Mesodermal cell (in vitro differentiated cells): ENCODE measurements at regions not wholly inside any gene's neighbourhood (a gene's known extent, or its start where the extent isn't known, plus 50 kb on each side); places are given as distances from the start of the nearest gene placed in this dataset.

ENCODE experiments used
- H3K27ac ChIP-seq: 2 replicates; pipeline ENCODE4 v1.7.0; 2013; ENCODE audit warnings: mild to moderate bottlenecking, low read depth, low read length, moderate library complexity; ENCODE audit not compliant: severe bottlenecking
- H3K36me3 ChIP-seq: 2 replicates; pipeline ENCODE4 v1.7.1; 2013; ENCODE audit warnings: mild to moderate bottlenecking, low read length, moderate library complexity; ENCODE audit not compliant: control insufficient read depth, insufficient read depth
- H3K4me1 ChIP-seq: one replicate; pipeline ENCODE4 v1.7.1; 2013; ENCODE audit warnings: mild to moderate bottlenecking, low read length; ENCODE audit not compliant: insufficient read depth, control insufficient read depth, poor library complexity, severe bottlenecking
- H3K4me3 ChIP-seq: 2 replicates; pipeline ENCODE4 v1.7.0; 2013; ENCODE audit warnings: low read length, control low read depth, mild to moderate bottlenecking; ENCODE audit not compliant: insufficient read depth, poor library complexity, severe bottlenecking; ENCODE audit errors: extremely low read depth
- H3K9me3 ChIP-seq: 2 replicates; pipeline ENCODE4 v1.7.1; 2013; ENCODE audit warnings: mild to moderate bottlenecking, low read length, moderate library complexity; ENCODE audit not compliant: control insufficient read depth
- WGBS, 2 experiments: methylation state at CpG; one replicate each; pipeline ENCODE4 v1.1.5; 2013; ENCODE audit warnings: missing lambda C conversion rate in 2 of 2; ENCODE audit not compliant: insufficient coverage in 2 of 2; 5-methylcytosine and 5-hydroxymethylcytosine counted together

DNA sequence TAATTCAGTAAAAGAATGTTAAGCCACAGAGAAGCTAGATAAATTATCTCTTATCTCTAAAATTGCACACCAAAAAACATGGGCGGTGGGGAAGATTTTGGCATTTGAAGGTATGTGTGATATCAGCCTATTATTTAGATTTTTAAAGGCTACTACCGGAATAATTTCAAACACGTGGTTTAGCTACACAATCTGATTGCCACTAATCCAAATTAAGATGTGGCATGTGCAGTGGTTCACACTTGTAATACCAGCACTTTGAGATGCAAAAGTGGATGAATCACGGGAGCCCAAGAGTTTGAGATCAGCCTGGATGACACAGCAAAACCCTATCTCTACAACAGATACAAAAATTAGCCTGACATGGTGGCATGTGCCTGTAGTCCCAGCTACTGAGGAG is 584.5 kb downstream of the HS3ST4 start:
- Histone ChIP-seq H3K4me1 (peaks cover 3% of the 10 kb centered on the region), H3K36me3 (no peaks in the 10 kb centered on the region), H3K27ac (no peak overlapping the region), H3K4me3 (no peak overlapping the region), H3K9me3 (peaks cover 5% of the 10 kb centered on the region)
- 86% methylated on average over 2 of the region's 4 CpGs; no CpG with 5 or more reads in 1 of the 2 experiments for WGBS, 2 experiments

DNA sequence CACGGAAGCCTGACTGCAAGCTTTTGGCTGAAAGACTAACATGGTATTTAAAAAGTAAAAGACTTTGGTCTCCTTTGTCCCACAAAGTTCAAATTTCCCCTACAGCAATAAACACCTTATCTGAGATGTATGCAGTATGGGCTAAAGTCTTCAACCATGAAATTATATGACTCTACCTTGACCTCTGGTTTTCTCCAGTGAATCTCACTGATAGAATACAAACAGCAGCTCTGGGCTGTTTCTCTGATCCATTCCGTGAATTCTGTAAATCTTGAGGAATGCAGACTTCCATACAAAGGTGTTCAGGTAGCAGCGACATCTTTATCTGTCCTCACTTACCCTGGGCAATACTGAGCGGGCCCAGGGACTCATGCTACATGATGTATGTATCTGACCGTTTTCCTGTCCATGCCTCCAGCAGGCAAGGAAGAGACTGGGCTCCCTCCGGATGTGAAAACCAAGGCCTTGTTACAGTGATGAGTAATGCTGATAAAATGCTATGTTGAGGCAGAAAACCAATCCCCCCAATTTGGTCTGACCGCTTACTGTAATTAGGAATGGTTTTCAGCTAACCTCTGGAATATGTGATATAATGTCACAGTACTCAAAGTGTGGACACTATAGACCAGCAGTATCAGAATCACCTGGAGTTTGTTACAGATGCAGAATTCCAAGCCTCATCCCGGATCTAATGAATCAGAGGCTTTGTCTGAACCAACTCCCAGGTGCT is 589.8 kb downstream of the HS3ST4 start:
- Histone ChIP-seq H3K4me1 (peaks cover 15% of the 10 kb centered on the region), H3K27ac (peak overlapping the region; percentile 49), H3K36me3 (no peaks in the 10 kb centered on the region), H3K4me3 (no peak overlapping the region), H3K9me3 (peaks cover 5% of the 10 kb centered on the region)
- WGBS, 2 experiments: 57 to 65% methylated on average over 5 to 6 of the region's 8 CpGs

DNA sequence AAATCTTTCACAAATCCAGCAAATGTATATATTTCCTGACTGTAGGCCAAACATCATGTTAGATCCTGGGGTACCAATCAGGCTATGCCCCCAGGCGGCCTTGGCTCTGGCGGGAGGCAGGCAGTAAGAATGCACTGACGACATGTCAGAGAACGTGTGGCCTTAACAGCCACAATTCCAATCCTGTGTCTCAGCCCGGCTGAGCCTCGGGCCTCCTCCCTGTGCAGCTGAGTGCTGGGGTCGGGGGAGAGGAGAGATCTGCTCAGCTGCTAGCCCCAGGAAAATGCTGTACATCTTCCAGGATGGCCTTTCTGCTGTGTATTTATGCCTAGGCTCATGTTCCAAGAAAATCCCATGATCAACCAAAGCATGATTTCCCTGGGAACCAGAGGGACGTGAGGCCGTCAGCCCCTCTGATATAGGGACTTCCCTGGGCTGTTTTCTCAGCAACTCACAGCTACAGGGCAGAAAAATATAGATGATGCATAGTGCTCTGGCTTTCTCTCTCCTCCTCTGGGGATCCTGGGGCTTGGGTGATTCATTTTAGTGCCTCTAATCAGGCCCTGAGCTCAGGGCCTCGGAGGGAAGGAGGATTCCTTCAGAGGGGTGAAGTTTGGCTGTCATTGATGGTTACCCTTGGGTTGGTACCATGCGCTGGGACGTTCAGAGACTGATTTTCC is 604.0 kb downstream of the HS3ST4 start:
- H3K27ac ChIP-seq: peak overlapping the region; percentile 75
- 66 to 87% methylated on average over 6 to 8 of the region's 12 CpGs for WGBS, 2 experiments
- peaks cover 4% of the 10 kb centered on the region for H3K4me1 ChIP-seq
- no peaks in the 10 kb centered on the region for H3K9me3 ChIP-seq
- no peaks in the 10 kb centered on the region for H3K36me3 ChIP-seq
- no peak overlapping the region for H3K4me3 ChIP-seq

DNA sequence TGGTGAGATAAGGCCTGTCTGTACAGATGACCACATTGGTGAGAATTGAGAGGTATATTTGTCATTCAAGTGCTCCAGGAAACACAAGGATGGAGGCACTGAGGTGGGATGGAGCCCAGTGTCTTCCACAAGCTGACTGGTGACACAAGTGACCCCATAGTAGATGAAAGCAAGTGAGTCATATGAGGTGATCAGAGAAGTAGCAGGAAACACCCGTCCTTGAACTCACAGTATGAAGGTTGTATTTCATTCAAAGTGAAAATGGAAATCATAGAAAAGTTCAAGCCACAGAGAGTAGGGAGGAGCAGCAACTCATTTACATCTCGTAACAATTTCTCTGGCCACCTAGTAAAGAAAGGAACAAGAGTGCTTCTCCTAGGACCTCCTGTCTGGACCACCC is 609.8 kb downstream of the HS3ST4 start:
- WGBS, 2 experiments: 90 to 93% methylated on average over 2 of the region's 2 CpGs
- Histone ChIP-seq H3K9me3 (no peaks in the 10 kb centered on the region), H3K27ac (no peak overlapping the region), H3K36me3 (no peaks in the 10 kb centered on the region), H3K4me3 (no peak overlapping the region), H3K4me1 (no peaks in the 10 kb centered on the region)

DNA sequence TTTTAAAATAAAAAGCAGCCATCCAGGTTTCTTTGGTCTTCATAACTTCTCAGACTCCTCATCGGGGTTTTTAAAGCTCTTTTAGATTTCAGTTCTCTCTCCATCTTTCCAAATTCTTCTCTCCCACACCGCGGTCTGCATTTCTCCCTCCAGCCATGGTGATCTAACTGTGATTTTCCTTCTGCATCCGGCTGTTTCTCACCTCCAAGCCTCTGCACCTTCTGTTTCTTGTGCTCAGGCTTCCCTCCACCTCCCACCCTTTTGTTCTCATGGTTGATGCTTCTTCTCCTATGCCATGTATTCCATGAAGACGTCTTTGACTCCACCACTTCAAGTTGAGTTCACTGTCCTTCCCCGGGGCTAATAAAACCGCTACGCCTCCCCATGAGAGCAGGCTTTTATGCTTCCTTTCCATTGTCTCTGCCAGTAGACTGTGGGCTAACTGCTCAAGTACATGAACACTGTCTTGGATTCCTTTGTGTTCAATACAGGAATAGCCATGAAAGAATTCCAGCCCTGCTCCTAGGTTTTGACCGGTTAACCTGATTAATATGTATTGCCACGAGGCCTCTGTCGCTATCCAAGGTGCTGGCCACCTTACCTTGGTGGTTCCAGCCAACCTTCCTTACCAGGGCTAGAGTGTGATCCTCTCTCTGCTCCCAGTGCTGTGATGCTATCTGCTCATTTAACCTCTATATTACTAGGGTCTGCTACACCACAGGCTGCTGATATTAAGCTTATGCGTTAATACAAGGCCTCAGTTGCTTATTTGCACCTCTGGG is 625.1 kb downstream of the HS3ST4 start:
- Histone ChIP-seq H3K27ac (no peak overlapping the region), H3K4me1 (no peaks in the 10 kb centered on the region), H3K9me3 (no peaks in the 10 kb centered on the region), H3K4me3 (no peak overlapping the region), H3K36me3 (no peaks in the 10 kb centered on the region)
- WGBS, 2 experiments: 78 to 79% methylated on average over 12 of the region's 12 CpGs

DNA sequence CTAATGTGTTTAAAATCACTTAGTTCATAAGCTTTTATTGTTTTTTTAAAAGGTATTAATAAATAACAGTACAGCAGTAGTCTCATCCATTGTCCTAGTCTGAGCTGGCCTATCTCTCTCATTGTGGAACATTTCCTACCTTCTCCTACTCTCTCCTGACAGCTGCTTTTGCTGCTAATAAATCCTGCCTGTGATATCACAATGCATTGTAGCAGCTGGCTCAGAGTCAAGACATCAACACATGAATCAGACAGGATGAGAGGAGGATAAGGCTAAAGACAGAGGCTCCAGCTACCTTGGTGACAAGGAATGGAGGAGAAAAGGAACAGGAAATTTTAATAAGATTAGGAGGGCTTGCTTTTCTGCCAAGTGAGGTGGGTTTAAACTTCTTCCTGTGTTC is 626.1 kb downstream of the HS3ST4 start:
- no peak overlapping the region for H3K27ac ChIP-seq
- H3K4me3 ChIP-seq: no peak overlapping the region
- H3K4me1 ChIP-seq: no peaks in the 10 kb centered on the region
- H3K9me3 ChIP-seq: no peaks in the 10 kb centered on the region
- H3K36me3 ChIP-seq: no peaks in the 10 kb centered on the region

DNA sequence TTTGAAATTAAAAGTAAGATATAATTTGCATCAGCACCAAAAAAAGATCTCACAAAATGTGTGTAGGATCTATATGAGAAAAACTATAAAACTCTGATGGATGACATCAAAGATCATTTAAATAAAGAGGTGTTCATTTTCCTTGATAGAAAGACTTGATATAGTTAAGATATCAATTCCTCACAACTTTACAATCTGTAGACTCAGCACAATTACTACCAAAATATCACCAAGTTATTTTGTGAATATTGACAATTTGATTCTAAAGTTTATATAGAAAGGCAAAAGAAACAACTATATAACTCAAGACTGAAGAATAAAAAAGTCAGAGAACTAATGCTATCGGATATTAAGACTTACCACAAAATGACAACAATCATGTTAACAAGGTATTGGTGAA is 638.9 kb downstream of the HS3ST4 start:
- WGBS, 2 experiments: no CpG with 5 or more reads among the region's 1 CpG
- no peak overlapping the region for H3K27ac ChIP-seq
- peaks cover 6% of the 10 kb centered on the region for H3K9me3 ChIP-seq
- H3K4me1 ChIP-seq: no peaks in the 10 kb centered on the region
- no peak overlapping the region for H3K4me3 ChIP-seq
- H3K36me3 ChIP-seq: no peaks in the 10 kb centered on the region

DNA sequence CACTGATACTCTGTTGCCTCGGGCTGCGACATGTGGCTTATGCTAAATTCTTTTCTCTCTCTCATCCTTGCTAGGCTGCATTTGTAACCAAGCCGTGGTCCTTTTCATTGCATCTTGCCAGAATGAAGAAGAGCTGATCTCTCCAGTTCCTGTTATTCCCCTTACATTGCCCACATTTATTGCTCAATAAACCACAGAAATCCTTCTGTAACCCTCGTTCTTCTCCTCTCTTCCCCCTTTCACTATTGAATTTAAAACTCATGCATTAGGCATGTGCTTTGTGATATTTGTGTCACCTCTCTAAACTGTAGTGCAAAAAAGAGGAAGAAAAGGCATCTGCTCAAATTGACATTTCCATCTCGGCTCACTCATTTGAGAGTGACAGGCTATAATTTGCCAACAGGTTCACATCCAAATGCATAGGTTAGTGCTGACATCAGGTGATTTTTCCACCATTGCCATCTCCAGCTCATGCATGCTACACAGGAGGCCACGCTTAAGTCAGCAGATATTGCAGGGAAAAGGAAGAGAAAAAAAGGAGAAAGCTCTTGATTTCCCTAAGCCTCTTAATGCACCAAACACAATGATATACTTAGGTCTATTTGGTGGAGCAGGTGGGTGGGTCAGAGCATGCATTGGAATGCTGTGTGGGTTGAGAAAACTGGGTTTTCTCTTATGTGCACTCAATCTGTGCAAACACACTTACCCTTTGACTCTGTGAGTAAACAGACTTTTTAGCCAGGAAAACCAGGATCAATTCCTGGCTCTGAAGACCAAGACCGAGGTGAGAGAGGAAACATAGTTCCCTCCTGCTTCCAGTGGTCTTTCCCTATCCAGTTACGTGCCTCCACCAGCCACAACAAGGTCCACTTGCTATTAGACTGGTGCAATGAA is 642.7 kb downstream of the HS3ST4 start:
- H3K9me3 ChIP-seq: peaks cover under 1% of the 10 kb centered on the region
- H3K27ac ChIP-seq: no peak overlapping the region
- no peak overlapping the region for H3K4me3 ChIP-seq
- no peaks in the 10 kb centered on the region for H3K4me1 ChIP-seq
- no peaks in the 10 kb centered on the region for H3K36me3 ChIP-seq
- WGBS, 2 experiments: 69 to 73% methylated on average over 5 to 6 of the region's 8 CpGs

DNA sequence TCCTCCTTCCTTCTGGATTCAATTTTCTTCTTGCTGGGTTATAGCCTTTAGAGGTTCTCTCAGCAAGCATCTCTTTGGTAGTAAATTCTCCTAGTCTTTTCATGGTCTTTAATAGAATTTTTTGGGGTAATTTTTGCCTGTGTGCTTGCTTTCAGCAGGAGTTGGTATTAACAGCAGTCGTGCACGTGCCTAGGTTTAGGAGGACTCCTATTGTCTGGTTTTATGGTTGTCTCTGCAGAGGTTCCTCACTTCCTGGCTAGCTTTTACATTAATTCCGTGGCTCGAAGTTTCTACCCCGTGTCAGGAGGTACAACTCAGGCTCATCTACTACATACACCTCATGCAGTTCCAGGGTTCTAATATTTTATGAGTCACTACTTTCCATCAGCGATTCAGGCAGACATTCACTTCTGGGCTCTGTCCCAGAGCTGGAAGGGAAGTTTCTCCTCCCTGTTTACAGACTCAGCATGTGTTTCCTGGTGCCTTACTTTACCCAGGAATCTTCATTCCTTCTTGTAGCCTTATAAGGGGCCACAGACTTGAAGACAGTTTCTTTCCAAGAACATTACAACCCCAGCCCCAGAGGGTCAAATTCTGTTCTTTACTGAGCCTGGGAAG is 643.6 kb downstream of the HS3ST4 start:
- Histone ChIP-seq H3K9me3 (no peaks in the 10 kb centered on the region), H3K36me3 (no peaks in the 10 kb centered on the region), H3K4me1 (no peaks in the 10 kb centered on the region), H3K4me3 (no peak overlapping the region), H3K27ac (no peak overlapping the region)
- WGBS, 2 experiments: 95 to 100% methylated on average over 3 to 4 of the region's 6 CpGs

DNA sequence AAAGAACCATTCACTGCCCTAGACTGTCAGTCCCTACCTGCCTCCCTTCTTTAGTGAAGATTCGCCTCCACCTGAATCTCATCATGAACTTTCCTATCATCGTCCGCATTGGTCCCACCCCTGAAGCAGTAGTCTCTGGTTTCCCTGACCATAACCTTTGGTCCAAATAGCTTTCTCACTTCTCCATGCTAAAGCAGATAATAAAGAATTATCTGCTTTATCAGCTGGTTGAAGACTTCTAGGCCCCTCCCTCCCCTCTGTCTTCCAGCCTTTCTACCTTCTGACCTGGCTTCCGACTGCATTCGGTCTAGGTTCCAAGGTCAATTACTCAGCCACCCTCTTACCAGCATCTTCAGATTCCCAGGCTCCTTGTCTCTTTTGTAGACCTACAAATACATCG is 650.9 kb downstream of the HS3ST4 start:
- Histone ChIP-seq H3K4me1 (no peaks in the 10 kb centered on the region), H3K9me3 (no peaks in the 10 kb centered on the region), H3K27ac (no peak overlapping the region), H3K36me3 (no peaks in the 10 kb centered on the region), H3K4me3 (no peak overlapping the region)
- 93 to 97% methylated on average over 3 to 6 of the region's 6 CpGs for WGBS, 2 experiments
